Smooth muscle cell (in vitro differentiated cells): ENCODE measurements at regions not wholly inside any gene's neighbourhood (a gene's known extent, or its start where the extent isn't known, plus 50 kb on each side); places are given as distances from the start of the nearest gene placed in this dataset.
A peak's percentile ranks its signal among the peaks of the same experiment; 100 is the strongest.
"Not testable (repeated sequence)": the region's sequence is repeated elsewhere in the genome, so short reads cannot be mapped to it uniquely, and the experiment has no call there.

Experiments
- DNase-seq: peaks from one replicate; lab custom pipeline; 2025; ENCODE audit not compliant: unreplicated experiment; lab: John Stamatoyannopoulos, UW
- H2AFZ ChIP-seq: fragments of 200-600 bp; sonication (generic); 2 replicates; pipeline ENCODE4 v1.6.0; 2016; ENCODE audit warnings: antibody characterized with exemption, low read depth, mild to moderate bottlenecking
- H3F3A ChIP-seq: fragments of 200-600 bp; sonication (generic); 2 replicates; pipeline ENCODE4 v1.6.0; 2017; ENCODE audit warnings: antibody characterized with exemption, low read depth
- H3K27ac ChIP-seq: fragments of 200-600 bp; sonication (generic); 2 replicates; pipeline ENCODE4 v1.5.1; 2016; ENCODE audit warnings: low read depth, mild to moderate bottlenecking
- H3K27me3 ChIP-seq: fragments of 200-600 bp; sonication (generic); 2 replicates; pipeline ENCODE4 v1.6.1; 2016; ENCODE audit warnings: low read depth, mild to moderate bottlenecking
- H3K36me3 ChIP-seq: fragments of 200-600 bp; sonication (generic); 2 replicates; pipeline ENCODE4 v1.5.1; 2016; ENCODE audit warnings: low read depth
- H3K4me1 ChIP-seq: fragments of 200-600 bp; sonication (generic); 2 replicates; pipeline ENCODE4 v1.5.1; 2016; ENCODE audit warnings: low read depth
- H3K4me2 ChIP-seq: fragments of 200-600 bp; sonication (generic); 2 replicates; pipeline ENCODE4 v1.6.0; 2016; ENCODE audit warnings: mild to moderate bottlenecking
- H3K4me3 ChIP-seq: fragments of 200-600 bp; sonication (generic); 2 replicates; pipeline ENCODE4 v1.5.1; 2016; ENCODE audit warnings: mild to moderate bottlenecking
- H3K79me2 ChIP-seq: fragments of 200-600 bp; sonication (generic); 2 replicates; pipeline ENCODE4 v1.6.0; 2016; ENCODE audit warnings: low read depth, mild to moderate bottlenecking
- H3K9ac ChIP-seq: fragments of 200-600 bp; sonication (generic); 2 replicates; pipeline ENCODE4 v1.6.0; 2016; ENCODE audit warnings: low read depth
- H3K9me3 ChIP-seq: fragments of 200-600 bp; sonication (generic); replicated peaks from 2 replicates; pipeline ENCODE4 v1.5.1; 2016; ENCODE audit warnings: low read depth
- H4K20me1 ChIP-seq: fragments of 200-600 bp; sonication (generic); 2 replicates; pipeline ENCODE4 v1.6.0; 2016; ENCODE audit warnings: low read depth
- WGBS: methylation state at CpG from one replicate; pipeline ENCODE4 v1.1.7; 2016; ENCODE audit warnings: low lambda C conversion rate; 5-methylcytosine and 5-hydroxymethylcytosine counted together
- TF ChIP-seq, protein P1 (sequence below): fragments of 200-600 bp; sonication (generic); IDR thresholded peaks from 2 replicates; pipeline ENCODE4 v1.5.1; 2017; ENCODE audit warnings: borderline replicate concordance, mild to moderate bottlenecking, antibody characterized with exemption; ENCODE audit not compliant: insufficient read depth, poor library complexity, severe bottlenecking

GRCh38 chr4:18608908-18609533 is 587.5 kb upstream of the LCORL start:
- WGBS, result 88% methylated on average over 4 of the region's 4 CpGs
- TF ChIP-seq, protein P1, sequence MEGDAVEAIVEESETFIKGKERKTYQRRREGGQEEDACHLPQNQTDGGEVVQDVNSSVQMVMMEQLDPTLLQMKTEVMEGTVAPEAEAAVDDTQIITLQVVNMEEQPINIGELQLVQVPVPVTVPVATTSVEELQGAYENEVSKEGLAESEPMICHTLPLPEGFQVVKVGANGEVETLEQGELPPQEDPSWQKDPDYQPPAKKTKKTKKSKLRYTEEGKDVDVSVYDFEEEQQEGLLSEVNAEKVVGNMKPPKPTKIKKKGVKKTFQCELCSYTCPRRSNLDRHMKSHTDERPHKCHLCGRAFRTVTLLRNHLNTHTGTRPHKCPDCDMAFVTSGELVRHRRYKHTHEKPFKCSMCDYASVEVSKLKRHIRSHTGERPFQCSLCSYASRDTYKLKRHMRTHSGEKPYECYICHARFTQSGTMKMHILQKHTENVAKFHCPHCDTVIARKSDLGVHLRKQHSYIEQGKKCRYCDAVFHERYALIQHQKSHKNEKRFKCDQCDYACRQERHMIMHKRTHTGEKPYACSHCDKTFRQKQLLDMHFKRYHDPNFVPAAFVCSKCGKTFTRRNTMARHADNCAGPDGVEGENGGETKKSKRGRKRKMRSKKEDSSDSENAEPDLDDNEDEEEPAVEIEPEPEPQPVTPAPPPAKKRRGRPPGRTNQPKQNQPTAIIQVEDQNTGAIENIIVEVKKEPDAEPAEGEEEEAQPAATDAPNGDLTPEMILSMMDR, result no peak
- no peak overlapping the region for H3K4me2 ChIP-seq

DNA sequence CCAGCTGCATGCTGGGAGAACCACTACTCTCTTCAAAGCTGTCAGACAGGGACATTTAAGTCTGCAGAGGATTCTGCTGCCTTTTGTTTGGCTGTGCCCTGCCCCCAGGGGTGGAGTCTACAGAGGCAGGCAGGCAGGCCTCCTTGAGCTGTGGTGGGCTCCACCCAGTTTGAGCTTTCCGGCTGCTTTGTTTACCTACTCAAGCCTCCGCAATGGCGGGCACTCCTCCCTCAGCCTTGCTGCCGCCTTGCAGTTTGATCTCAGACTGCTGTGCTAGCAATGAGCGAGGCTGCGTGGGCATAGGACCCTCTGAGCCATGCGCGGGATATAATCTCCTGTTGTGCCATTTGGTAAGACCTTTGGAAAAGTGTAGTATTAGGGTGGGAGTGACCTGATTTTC is 581.1 kb upstream of the LCORL start:
- not testable (repeated sequence) for H3K27ac ChIP-seq, H3F3A ChIP-seq, H3K36me3 ChIP-seq, H3K79me2 ChIP-seq, H3K27me3 ChIP-seq, DNase-seq, H3K4me2 ChIP-seq, H4K20me1 ChIP-seq, H3K4me1 ChIP-seq, H3K4me3 ChIP-seq, H3K9ac ChIP-seq, H3K9me3 ChIP-seq, H2AFZ ChIP-seq
- 94% methylated on average over 8 of the region's 8 CpGs for WGBS

More at GRCh38 chr4:18608908-18609533, 587.5 kb upstream of the LCORL start:
- H3K4me3 ChIP-seq, result no peak overlapping the region
- H3K27me3 ChIP-seq, result no peaks in the 10 kb centered on the region
- no peak overlapping the region for H3K27ac ChIP-seq
- no peaks in the 10 kb centered on the region for H3F3A ChIP-seq
- H3K36me3 ChIP-seq, result no peaks in the 10 kb centered on the region
- no peaks in the 10 kb centered on the region for H3K79me2 ChIP-seq
- no peak overlapping the region for H3K9ac ChIP-seq
- H4K20me1 ChIP-seq, result no peaks in the 10 kb centered on the region
- no peak for DNase-seq
- H3K9me3 ChIP-seq, result no peaks in the 10 kb centered on the region
- H2AFZ ChIP-seq, result no peak overlapping the region
- no peaks in the 10 kb centered on the region for H3K4me1 ChIP-seq

GRCh38 chr4:18593297-18594002 is 571.9 kb upstream of the LCORL start:
- TF ChIP-seq, protein P1, result peak; percentile 77
- WGBS, result 9% methylated on average over 12 of the region's 12 CpGs
- Histone ChIP-seq H2AFZ (peak overlapping the region; percentile 76), H3F3A (no peaks in the 10 kb centered on the region), H3K4me2 (peak overlapping the region; percentile 78), H3K79me2 (no peaks in the 10 kb centered on the region), H3K27ac (no peak overlapping the region), H3K4me1 (no peaks in the 10 kb centered on the region), H4K20me1 (no peaks in the 10 kb centered on the region), H3K27me3 (peaks cover 3% of the 10 kb centered on the region), H3K9me3 (no peaks in the 10 kb centered on the region), H3K36me3 (no peaks in the 10 kb centered on the region), H3K9ac (no peak overlapping the region), H3K4me3 (peak overlapping the region; percentile 23)
- DNase-seq, result peak; percentile 1

- Histone ChIP-seq H3K4me3 (no peak overlapping the region), H3K27ac (no peak overlapping the region), H3K79me2 (no peaks in the 10 kb centered on the region), H2AFZ (no peak overlapping the region), H3K4me2 (no peak overlapping the region), H3K9me3 (no peaks in the 10 kb centered on the region), H3K9ac (no peak overlapping the region), H4K20me1 (no peaks in the 10 kb centered on the region), H3F3A (no peaks in the 10 kb centered on the region), H3K36me3 (no peaks in the 10 kb centered on the region), H3K4me1 (no peaks in the 10 kb centered on the region), H3K27me3 (no peaks in the 10 kb centered on the region)
- no peak for DNase-seq
- TF ChIP-seq, protein P1, result no peak
- 58% methylated on average over 1 of the region's 1 CpG for WGBS
Observed at GRCh38 chr4:18582841-18583240, 561.3 kb upstream of the LCORL start.
